A549 (cell line): ENCODE measurements at regions not wholly inside any gene's neighbourhood (a gene's known extent, or its start where the extent isn't known, plus 50 kb on each side); places are given as distances from the start of the nearest gene placed in this dataset.

Experiments used
- BHLHE40 ChIP-seq: IDR thresholded peaks from 2 replicates; pipeline ENCODE4 v1.6.1; 2012; ENCODE audit warnings: low read depth, low read length, inconsistent platforms
- CBX2 ChIP-seq: fragments of 200-600 bp; sonication (generic); IDR thresholded peaks from 2 replicates; pipeline ENCODE4 v1.6.1; 2016; ENCODE audit warnings: low read depth, mild to moderate bottlenecking, borderline replicate concordance
- EHMT2 ChIP-seq: fragments of 200-600 bp; sonication (generic); IDR thresholded peaks from 2 replicates; pipeline ENCODE4 v1.6.1; 2016; ENCODE audit warnings: antibody characterized with exemption, low read depth, mild to moderate bottlenecking, moderate library complexity
- KDM1A ChIP-seq: fragments of 200-600 bp; sonication (generic); IDR thresholded peaks from 2 replicates; pipeline ENCODE4 v1.6.1; 2016; ENCODE audit warnings: low read depth, mild to moderate bottlenecking
- MAZ ChIP-seq: fragments of 150-350 bp; IDR thresholded peaks from 2 replicates; pipeline ENCODE4 v1.6.1; 2014; ENCODE audit warnings: antibody characterized with exemption, low read depth, low read length, borderline replicate concordance
- MYC ChIP-seq: IDR thresholded peaks from 2 replicates; pipeline ENCODE4 v1.6.1; 2012; ENCODE audit warnings: mild to moderate bottlenecking, inconsistent platforms, low read length, improper control_type of control experiment, borderline replicate concordance
- POLR2A ChIP-seq: IDR thresholded peaks from 2 replicates; pipeline ENCODE4 v1.6.1; 2012; ENCODE audit warnings: mild to moderate bottlenecking, low read length
- RAD21 ChIP-seq, 2 experiments: fragments of >200 bp in 1 of 2; sonication (Bioruptor Twin) in 1 of 2; formaldehyde crosslinking in 1 of 2; IDR thresholded peaks in 1 of 2; conservative IDR thresholded peaks in 1 of 2; 2 replicates in 1 of 2; 3 replicates in 1 of 2; pipeline ENCODE4 v1.6.1; 2012 to 2018; ENCODE audit warnings: inconsistent platforms in 1 of 2
- SMC3 ChIP-seq: fragments of >200 bp; sonication (Bioruptor Twin); formaldehyde crosslinking; IDR thresholded peaks from 3 replicates; pipeline ENCODE4 v1.6.1; 2018; ENCODE audit warnings: inconsistent platforms
- TF ChIP-seq, protein P1 (sequence below): fragments of >200 bp; sonication (Bioruptor Twin); formaldehyde crosslinking; IDR thresholded peaks from 3 replicates; pipeline ENCODE4 v1.5.1; 2016
- TF ChIP-seq, protein P2 (sequence below): fragments of 200-600 bp; sonication (generic); IDR thresholded peaks from 2 replicates; pipeline ENCODE4 v1.6.1; 2016; ENCODE audit warnings: antibody characterized with exemption, mild to moderate bottlenecking, moderate library complexity
- TF ChIP-seq, protein P3 (sequence below): fragments of >200 bp; sonication (Bioruptor Twin); formaldehyde crosslinking; IDR thresholded peaks from 3 replicates; pipeline ENCODE4 v1.6.1; 2016

DNA sequence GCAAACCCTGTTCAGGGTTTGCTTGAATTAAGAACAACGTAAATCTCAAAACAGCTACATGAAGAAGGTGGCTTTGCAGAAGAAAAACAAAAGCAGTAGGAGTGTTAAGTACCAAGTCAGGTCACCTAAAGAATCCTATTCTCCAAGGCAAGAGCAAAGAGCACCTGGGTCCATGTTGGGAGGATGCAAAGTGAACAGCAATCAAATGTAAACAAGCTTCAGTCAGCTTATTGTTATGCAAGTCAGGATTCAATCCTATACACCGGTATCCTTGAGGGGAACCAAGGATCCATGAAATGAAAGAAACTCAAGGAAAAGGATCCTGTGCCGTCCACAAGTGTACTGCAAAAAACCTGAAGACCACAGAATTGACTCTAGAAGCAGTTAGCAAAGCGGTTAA lies 261.0 kb upstream of the DDX18 start:
- TF ChIP-seq, protein P1, sequence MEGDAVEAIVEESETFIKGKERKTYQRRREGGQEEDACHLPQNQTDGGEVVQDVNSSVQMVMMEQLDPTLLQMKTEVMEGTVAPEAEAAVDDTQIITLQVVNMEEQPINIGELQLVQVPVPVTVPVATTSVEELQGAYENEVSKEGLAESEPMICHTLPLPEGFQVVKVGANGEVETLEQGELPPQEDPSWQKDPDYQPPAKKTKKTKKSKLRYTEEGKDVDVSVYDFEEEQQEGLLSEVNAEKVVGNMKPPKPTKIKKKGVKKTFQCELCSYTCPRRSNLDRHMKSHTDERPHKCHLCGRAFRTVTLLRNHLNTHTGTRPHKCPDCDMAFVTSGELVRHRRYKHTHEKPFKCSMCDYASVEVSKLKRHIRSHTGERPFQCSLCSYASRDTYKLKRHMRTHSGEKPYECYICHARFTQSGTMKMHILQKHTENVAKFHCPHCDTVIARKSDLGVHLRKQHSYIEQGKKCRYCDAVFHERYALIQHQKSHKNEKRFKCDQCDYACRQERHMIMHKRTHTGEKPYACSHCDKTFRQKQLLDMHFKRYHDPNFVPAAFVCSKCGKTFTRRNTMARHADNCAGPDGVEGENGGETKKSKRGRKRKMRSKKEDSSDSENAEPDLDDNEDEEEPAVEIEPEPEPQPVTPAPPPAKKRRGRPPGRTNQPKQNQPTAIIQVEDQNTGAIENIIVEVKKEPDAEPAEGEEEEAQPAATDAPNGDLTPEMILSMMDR = no peak
- TF ChIP-seq CBX2 (no peak), POLR2A (no peak), BHLHE40 (no peak), SMC3 (no peak), EHMT2 (no peak), KDM1A (no peak), RAD21 (conservative IDR thresholded peaks at IDR 0.05 in 1 of 2, IDR thresholded peaks at IDR 0.05 in 1 of 2) (no peak), MYC (no peak), MAZ (no peak)
- TF ChIP-seq, protein P2, sequence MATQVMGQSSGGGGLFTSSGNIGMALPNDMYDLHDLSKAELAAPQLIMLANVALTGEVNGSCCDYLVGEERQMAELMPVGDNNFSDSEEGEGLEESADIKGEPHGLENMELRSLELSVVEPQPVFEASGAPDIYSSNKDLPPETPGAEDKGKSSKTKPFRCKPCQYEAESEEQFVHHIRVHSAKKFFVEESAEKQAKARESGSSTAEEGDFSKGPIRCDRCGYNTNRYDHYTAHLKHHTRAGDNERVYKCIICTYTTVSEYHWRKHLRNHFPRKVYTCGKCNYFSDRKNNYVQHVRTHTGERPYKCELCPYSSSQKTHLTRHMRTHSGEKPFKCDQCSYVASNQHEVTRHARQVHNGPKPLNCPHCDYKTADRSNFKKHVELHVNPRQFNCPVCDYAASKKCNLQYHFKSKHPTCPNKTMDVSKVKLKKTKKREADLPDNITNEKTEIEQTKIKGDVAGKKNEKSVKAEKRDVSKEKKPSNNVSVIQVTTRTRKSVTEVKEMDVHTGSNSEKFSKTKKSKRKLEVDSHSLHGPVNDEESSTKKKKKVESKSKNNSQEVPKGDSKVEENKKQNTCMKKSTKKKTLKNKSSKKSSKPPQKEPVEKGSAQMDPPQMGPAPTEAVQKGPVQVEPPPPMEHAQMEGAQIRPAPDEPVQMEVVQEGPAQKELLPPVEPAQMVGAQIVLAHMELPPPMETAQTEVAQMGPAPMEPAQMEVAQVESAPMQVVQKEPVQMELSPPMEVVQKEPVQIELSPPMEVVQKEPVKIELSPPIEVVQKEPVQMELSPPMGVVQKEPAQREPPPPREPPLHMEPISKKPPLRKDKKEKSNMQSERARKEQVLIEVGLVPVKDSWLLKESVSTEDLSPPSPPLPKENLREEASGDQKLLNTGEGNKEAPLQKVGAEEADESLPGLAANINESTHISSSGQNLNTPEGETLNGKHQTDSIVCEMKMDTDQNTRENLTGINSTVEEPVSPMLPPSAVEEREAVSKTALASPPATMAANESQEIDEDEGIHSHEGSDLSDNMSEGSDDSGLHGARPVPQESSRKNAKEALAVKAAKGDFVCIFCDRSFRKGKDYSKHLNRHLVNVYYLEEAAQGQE = no peak
- TF ChIP-seq, protein P3, sequence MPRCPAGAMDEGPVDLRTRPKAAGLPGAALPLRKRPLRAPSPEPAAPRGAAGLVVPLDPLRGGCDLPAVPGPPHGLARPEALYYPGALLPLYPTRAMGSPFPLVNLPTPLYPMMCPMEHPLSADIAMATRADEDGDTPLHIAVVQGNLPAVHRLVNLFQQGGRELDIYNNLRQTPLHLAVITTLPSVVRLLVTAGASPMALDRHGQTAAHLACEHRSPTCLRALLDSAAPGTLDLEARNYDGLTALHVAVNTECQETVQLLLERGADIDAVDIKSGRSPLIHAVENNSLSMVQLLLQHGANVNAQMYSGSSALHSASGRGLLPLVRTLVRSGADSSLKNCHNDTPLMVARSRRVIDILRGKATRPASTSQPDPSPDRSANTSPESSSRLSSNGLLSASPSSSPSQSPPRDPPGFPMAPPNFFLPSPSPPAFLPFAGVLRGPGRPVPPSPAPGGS = no peak
